Endothelial cell of umbilical vein (primary cell): ENCODE measurements at regions not wholly inside any gene's neighbourhood (a gene's known extent, or its start where the extent isn't known, plus 50 kb on each side); places are given as distances from the start of the nearest gene placed in this dataset.

Source experiments
- BruUV-seq: library from RNA; stranded (reverse); fragments of 400-500 nt; replicated peaks from 2 replicates; lab custom pipeline; 2021; lab: Mats Ljungman, UMichigan
- CTCF ChIA-PET: fragments of 300-600, 350-600 bp; sonication (Branson Sonifier 250); formaldehyde crosslinking; loops from one replicate; lab custom pipeline; 2021; ENCODE audit warnings: antibody characterized with exemption, inconsistent platforms; lab: Charles Lee
- POLR2A ChIA-PET: fragments of 300-600, 350-600 bp; sonication (Branson Sonifier 250); formaldehyde crosslinking; loops from one replicate; lab custom pipeline; 2021; ENCODE audit warnings: antibody characterized with exemption, inconsistent platforms; lab: Charles Lee
- DNase-seq: peaks from one replicate; pipeline ENCODE4 v3.0.0-alpha.2; 2011; ENCODE audit warnings: low read depth, low spot score
- FAIRE-seq: peaks from 2 replicates; lab custom pipeline; 2011; peaks lifted over from hg19 to GRCh38; lab: Jason Lieb, UNC
- H2AFZ ChIP-seq: 2 replicates; pipeline ENCODE4 v1.6.0; 2012; ENCODE audit warnings: low read depth, low read length, control low read depth, inconsistent platforms
- H3K27ac ChIP-seq: 2 replicates; pipeline ENCODE4 v1.5.1; 2011; ENCODE audit warnings: low read depth, mild to moderate bottlenecking, control low read depth, low read length, moderate library complexity; ENCODE audit not compliant: insufficient read depth
- H3K27me3 ChIP-seq, 2 experiments: 2 replicates each; pipeline versions ENCODE4 v1.6.0 to v1.6.1; 2011; ENCODE audit warnings: low read length in 2 of 2, mixed read lengths in 1 of 2; ENCODE audit not compliant: control insufficient read depth in 2 of 2, insufficient read depth in 2 of 2
- H3K36me3 ChIP-seq, 2 experiments: 2 replicates in 1 of 2; 3 replicates in 1 of 2; pipeline ENCODE4 v1.5.1; 2011; ENCODE audit warnings: low read length in 2 of 2, mild to moderate bottlenecking in 1 of 2, moderate library complexity in 1 of 2; ENCODE audit not compliant: control insufficient read depth in 2 of 2, insufficient read depth in 2 of 2; ENCODE audit errors: extremely low read depth in 1 of 2
- H3K4me1 ChIP-seq: 3 replicates; pipeline ENCODE4 v1.5.1; 2011; ENCODE audit warnings: mild to moderate bottlenecking, low read length; ENCODE audit not compliant: control insufficient read depth, insufficient read depth; ENCODE audit errors: extremely low read depth
- H3K4me2 ChIP-seq: 2 replicates; pipeline ENCODE4 v1.6.1; 2011; ENCODE audit warnings: low read length, control low read depth, mixed read lengths; ENCODE audit not compliant: insufficient read depth
- H3K4me3 ChIP-seq, 3 experiments: fragments of 200-600 bp in 1 of 3; sonication (generic), shearing (Covaris generic) in 1 of 3; replicated peaks in 1 of 3; 2 replicates each; pipeline ENCODE4 v1.5.1; 2011 to 2016; ENCODE audit warnings: control low read depth in 3 of 3, low read length in 3 of 3, mild to moderate bottlenecking in 2 of 3, inconsistent platforms in 1 of 3, low read depth in 1 of 3, moderate library complexity in 1 of 3; ENCODE audit not compliant: insufficient read depth in 1 of 3
- H3K79me2 ChIP-seq: 2 replicates; pipeline ENCODE4 v1.6.0; 2012; ENCODE audit warnings: low read length, inconsistent platforms; ENCODE audit not compliant: control insufficient read depth, insufficient read depth
- H3K9ac ChIP-seq: replicated peaks from 2 replicates; pipeline ENCODE3; 2011; ENCODE audit warnings: low read length, control low read depth; ENCODE audit not compliant: insufficient read depth; ENCODE audit errors: extremely low read depth
- H3K9me1 ChIP-seq: replicated peaks from 3 replicates; pipeline ENCODE4 v1.6.0; 2011; ENCODE audit warnings: mild to moderate bottlenecking, low read length; ENCODE audit not compliant: control insufficient read depth, insufficient read depth; ENCODE audit errors: extremely low read depth
- H3K9me3 ChIP-seq: replicated peaks from 2 replicates; pipeline ENCODE4 v1.5.1; 2012; ENCODE audit warnings: low read length, inconsistent platforms; ENCODE audit not compliant: control insufficient read depth, insufficient read depth
- H4K20me1 ChIP-seq: replicated peaks from 2 replicates; pipeline ENCODE3; 2011; ENCODE audit warnings: mild to moderate bottlenecking, low read length; ENCODE audit not compliant: control insufficient read depth, insufficient read depth; ENCODE audit errors: extremely low read depth
- CTCF ChIP-seq, 2 donors: IDR thresholded peaks; 1 replicate in 1 of 2; 2 replicates in 1 of 2; pipeline ENCODE4 v1.5.1; 2011; ENCODE audit warnings: low read length in 2 of 2, mild to moderate bottlenecking in 2 of 2, moderate library complexity in 2 of 2, control low read depth in 1 of 2, inconsistent platforms in 1 of 2, low read depth in 1 of 2; ENCODE audit not compliant: insufficient read depth in 1 of 2; ENCODE audit errors: extremely low read depth in 1 of 2
- EZH2 ChIP-seq: IDR thresholded peaks from 2 replicates; pipeline ENCODE4 v1.6.1; 2012; ENCODE audit warnings: borderline replicate concordance, low read depth, mild to moderate bottlenecking, moderate library complexity, low read length, inconsistent platforms; ENCODE audit not compliant: severe bottlenecking
- FOS ChIP-seq: IDR thresholded peaks from 2 replicates; pipeline ENCODE4 v1.6.1; 2011; ENCODE audit warnings: mild to moderate bottlenecking, low read length, moderate library complexity, borderline replicate concordance; ENCODE audit not compliant: insufficient read depth
- GATA2 ChIP-seq: IDR thresholded peaks from 2 replicates; pipeline ENCODE4 v1.7.0; 2011; ENCODE audit warnings: low read depth, mild to moderate bottlenecking, moderate library complexity, mixed read lengths, low read length; ENCODE audit not compliant: insufficient read length, insufficient read depth
- JUN ChIP-seq: IDR thresholded peaks from 2 replicates; pipeline ENCODE4 v1.6.1; 2011; ENCODE audit warnings: borderline replicate concordance, low read depth; ENCODE audit not compliant: insufficient read length, insufficient read depth
- MAX ChIP-seq: IDR thresholded peaks from 2 replicates; pipeline ENCODE4 v1.6.1; 2011; ENCODE audit not compliant: insufficient read depth, insufficient read length
- MYC ChIP-seq: IDR thresholded peaks from one replicate; pipeline ENCODE4 v1.6.1; 2011; ENCODE audit warnings: mild to moderate bottlenecking, low read depth, low read length
- POLR2A ChIP-seq: IDR thresholded peaks from 2 replicates; pipeline ENCODE4 v1.6.1; 2012; ENCODE audit warnings: low read depth, mild to moderate bottlenecking, control low read depth, low read length
- POLR2AphosphoS5 ChIP-seq: IDR thresholded peaks from 2 replicates; pipeline ENCODE4 v1.6.1; 2012; ENCODE audit warnings: low read depth, mild to moderate bottlenecking, control low read depth, low read length, moderate library complexity; ENCODE audit not compliant: insufficient read depth
- dilution Hi-C: fragments of 300-500 bp; cut with MboI; formaldehyde crosslinking; loops from one replicate; pipeline ENCODE4 v1.15.0; 2019; ENCODE audit warnings: low sequenced_read_pairs; ENCODE audit not compliant: extremely low pct_ligation_motif_present
- intact Hi-C: fragments of 100-400 bp; cut with micrococcal nuclease; formaldehyde crosslinking; loops from one replicate; pipeline ENCODE4 v1.10.0; 2022

GRCh38 chr2:79253243-79253774 lies 93.8 kb upstream of the REG3A start:
- no peak for TF ChIP-seq POLR2AphosphoS5
- no peak for TF ChIP-seq POLR2A
- TF ChIP-seq JUN = no peak
- TF ChIP-seq EZH2 = no peak
- no peak for TF ChIP-seq GATA2
- TF ChIP-seq CTCF (IDR thresholded peaks at IDR 0.05; ENCODE audit: extremely low read depth in 1 of 2, insufficient read depth in 1 of 2, low read depth in 1 of 2, low read length in 2 of 2) = no peak
- no peak for TF ChIP-seq MYC
- TF ChIP-seq FOS = no peak
- no peak for TF ChIP-seq MAX
- no peak overlapping the region for H3K9ac ChIP-seq
- H3K9me3 ChIP-seq = peaks cover 11% of the 10 kb centered on the region
- H3K79me2 ChIP-seq = no peaks in the 10 kb centered on the region
- no peak overlapping the region for H3K27ac ChIP-seq
- FAIRE-seq (no peak), DNase-seq (no peak)
- no peaks in the 10 kb centered on the region for H4K20me1 ChIP-seq
- H3K9me1 ChIP-seq = no peaks in the 10 kb centered on the region
- no TSS peak for BruUV-seq
- no peak overlapping the region for H3K4me2 ChIP-seq
- dilution Hi-C loops (no loop called here), intact Hi-C loops (no loop called here)
- no peak overlapping the region for H2AFZ ChIP-seq
- POLR2A ChIA-PET = no interaction called here
- no peaks in the 10 kb centered on the region for H3K36me3 ChIP-seq
- no peak overlapping the region for H3K4me3 ChIP-seq
- CTCF ChIA-PET = no interaction called here
- H3K4me1 ChIP-seq = no peaks in the 10 kb centered on the region
- no peaks in the 10 kb centered on the region for H3K27me3 ChIP-seq
